ENCODE measurements at regions not wholly inside any gene's neighbourhood (a gene's known extent, or its start where the extent isn't known, plus 50 kb on each side); places are given as distances from the start of the nearest gene placed in this dataset.

GRCh38 chr3:102791641-102792589, 357.1 kb downstream of the ZPLD1 start:
- H3K4me1 Mint-ChIP-seq, result no peaks in the 10 kb centered on the region
- H3K4me3 Mint-ChIP-seq, result no peak overlapping the region
- no peaks in the 10 kb centered on the region for H3K9me3 Mint-ChIP-seq
- no peaks in the 10 kb centered on the region for H3K27me3 Mint-ChIP-seq
- no peak overlapping the region for H3K27ac Mint-ChIP-seq
- CTCF ChIA-PET, result no interaction called here
- no peaks in the 10 kb centered on the region for H3K36me3 Mint-ChIP-seq
- DNase-seq, result no peak

DNA sequence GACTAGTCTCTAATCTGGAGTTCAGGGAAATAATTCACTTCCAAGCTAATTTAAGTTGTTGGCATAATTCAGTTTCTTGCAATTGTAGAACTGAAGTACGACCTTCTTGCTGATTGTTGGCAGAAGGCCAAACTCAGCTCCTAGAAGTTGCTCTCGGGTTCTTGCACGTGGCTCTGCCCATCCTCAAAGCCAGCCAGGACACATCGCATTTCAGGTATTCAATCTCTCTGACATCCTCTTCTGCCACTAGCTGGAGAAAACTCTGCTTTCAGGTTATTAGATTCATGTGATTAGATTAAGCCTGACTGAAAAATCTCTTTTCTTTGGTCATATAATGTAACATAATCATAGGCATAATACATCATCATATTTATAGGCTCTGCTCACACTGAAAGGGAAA, 362.0 kb downstream of the ZPLD1 start:
- Mint-ChIP-seq H3K27me3 (no peaks in the 10 kb centered on the region), H3K36me3 (no peaks in the 10 kb centered on the region), H3K27ac (no peak overlapping the region), H3K4me1 (no peaks in the 10 kb centered on the region), H3K4me3 (no peak overlapping the region), H3K9me3 (no peaks in the 10 kb centered on the region)
- DNase-seq, result no peak
- CTCF ChIA-PET, result no interaction called here

DNA sequence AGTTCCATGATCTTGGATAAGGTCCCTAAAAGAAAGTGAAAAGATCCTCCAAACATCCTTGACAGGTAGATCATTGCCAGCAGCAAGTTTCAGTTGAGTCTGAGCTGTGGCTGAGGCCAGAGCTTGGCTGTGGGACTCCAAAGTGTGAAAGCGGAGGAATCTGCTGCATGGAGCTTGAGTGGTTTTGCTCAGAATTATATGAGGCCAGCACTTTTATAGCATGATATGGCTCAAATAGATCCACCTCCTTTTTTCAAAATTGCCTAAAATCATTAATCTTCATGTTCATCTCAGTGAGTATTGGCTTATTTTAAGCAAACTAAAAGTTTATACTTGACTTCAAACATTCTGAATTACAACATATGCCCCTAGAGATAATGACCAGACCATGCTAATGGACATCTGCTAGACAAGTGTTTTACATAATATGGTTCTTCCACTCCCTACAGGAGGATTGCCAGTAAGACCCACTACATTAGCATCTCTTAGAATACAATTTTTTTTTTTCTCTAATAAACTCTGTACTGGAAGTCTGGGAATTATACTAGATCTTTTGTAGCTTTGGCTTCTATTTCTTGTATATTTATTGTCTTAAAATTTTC, 368.1 kb downstream of the ZPLD1 start:
- Mint-ChIP-seq H3K27me3 (no peaks in the 10 kb centered on the region), H3K4me3 (no peak overlapping the region), H3K4me1 (no peaks in the 10 kb centered on the region), H3K36me3 (no peaks in the 10 kb centered on the region), H3K27ac (no peak overlapping the region), H3K9me3 (no peaks in the 10 kb centered on the region)
- CTCF ChIA-PET, result no interaction called here
- no peak for DNase-seq

GRCh38 chr3:102810937-102811336, 376.1 kb downstream of the ZPLD1 start:
- CTCF ChIA-PET, result no interaction called here
- H3K27me3 Mint-ChIP-seq, result no peaks in the 10 kb centered on the region
- H3K27ac Mint-ChIP-seq, result no peak overlapping the region
- no peaks in the 10 kb centered on the region for H3K4me1 Mint-ChIP-seq
- H3K9me3 Mint-ChIP-seq, result no peaks in the 10 kb centered on the region
- no peak for DNase-seq
- H3K36me3 Mint-ChIP-seq, result no peaks in the 10 kb centered on the region
- H3K4me3 Mint-ChIP-seq, result no peak overlapping the region

DNA sequence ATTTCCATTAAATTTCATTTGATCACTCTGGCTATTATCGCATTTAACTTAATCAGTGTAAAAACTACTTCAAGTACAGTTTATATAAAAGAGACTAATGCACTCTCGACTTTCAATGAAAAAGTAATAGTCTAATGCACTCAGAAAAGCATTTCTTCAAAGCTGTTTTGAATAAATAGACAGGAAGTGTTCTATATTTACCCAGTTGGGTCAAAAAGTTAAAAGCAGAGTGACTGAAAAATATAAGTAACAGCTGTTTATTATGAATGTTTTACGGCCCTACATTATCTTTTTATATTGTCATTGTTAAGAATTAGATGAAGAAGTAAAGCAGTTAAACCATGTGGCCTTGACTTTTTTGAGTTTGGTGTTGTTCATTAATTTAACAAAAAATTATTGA, 391.8 kb downstream of the ZPLD1 start:
- Mint-ChIP-seq H3K36me3 (no peaks in the 10 kb centered on the region), H3K4me1 (no peaks in the 10 kb centered on the region), H3K27me3 (no peaks in the 10 kb centered on the region), H3K9me3 (peaks cover 9% of the 10 kb centered on the region), H3K27ac (no peak overlapping the region), H3K4me3 (no peak overlapping the region)
- CTCF ChIA-PET, result no interaction called here
- DNase-seq, result no peak

DNA sequence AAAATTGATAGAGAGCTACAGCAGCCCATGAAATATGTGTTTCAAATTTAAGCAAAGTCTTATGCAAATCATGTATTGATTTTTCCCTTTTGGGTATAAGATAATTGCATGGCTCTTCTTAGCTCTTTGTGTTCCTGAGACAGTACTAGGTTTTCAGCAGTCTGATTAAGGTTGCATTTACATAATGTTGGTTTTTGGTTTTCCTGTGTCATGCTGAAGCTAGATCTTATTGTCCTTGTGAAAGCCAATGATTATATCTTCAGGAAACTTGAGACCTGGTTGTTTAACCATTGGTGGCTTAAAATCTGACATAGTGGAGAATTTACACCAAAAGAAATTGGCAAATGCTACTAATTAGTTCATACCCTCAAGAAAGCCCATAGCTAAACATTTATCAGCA, 392.6 kb downstream of the ZPLD1 start:
- Mint-ChIP-seq H3K4me1 (no peaks in the 10 kb centered on the region), H3K4me3 (no peak overlapping the region), H3K27ac (no peak overlapping the region), H3K27me3 (no peaks in the 10 kb centered on the region), H3K9me3 (peaks cover 9% of the 10 kb centered on the region), H3K36me3 (no peaks in the 10 kb centered on the region)
- CTCF ChIA-PET, result no interaction called here
- DNase-seq, result no peak

GRCh38 chr3:102830415-102830814, 395.6 kb downstream of the ZPLD1 start:
- Mint-ChIP-seq H3K36me3 (no peaks in the 10 kb centered on the region), H3K27ac (no peak overlapping the region), H3K4me1 (no peaks in the 10 kb centered on the region), H3K9me3 (peaks cover 7% of the 10 kb centered on the region), H3K4me3 (no peak overlapping the region), H3K27me3 (no peaks in the 10 kb centered on the region)
- no peak for DNase-seq
- CTCF ChIA-PET, result no interaction called here

- Mint-ChIP-seq H3K4me1 (no peaks in the 10 kb centered on the region), H3K27me3 (no peaks in the 10 kb centered on the region), H3K9me3 (peaks cover 6% of the 10 kb centered on the region), H3K4me3 (no peak overlapping the region), H3K36me3 (no peaks in the 10 kb centered on the region), H3K27ac (no peak overlapping the region)
- no peak for DNase-seq
- CTCF ChIA-PET, result no interaction called here
Measured at GRCh38 chr3:102841866-102842265, 407.1 kb downstream of the ZPLD1 start.

DNA sequence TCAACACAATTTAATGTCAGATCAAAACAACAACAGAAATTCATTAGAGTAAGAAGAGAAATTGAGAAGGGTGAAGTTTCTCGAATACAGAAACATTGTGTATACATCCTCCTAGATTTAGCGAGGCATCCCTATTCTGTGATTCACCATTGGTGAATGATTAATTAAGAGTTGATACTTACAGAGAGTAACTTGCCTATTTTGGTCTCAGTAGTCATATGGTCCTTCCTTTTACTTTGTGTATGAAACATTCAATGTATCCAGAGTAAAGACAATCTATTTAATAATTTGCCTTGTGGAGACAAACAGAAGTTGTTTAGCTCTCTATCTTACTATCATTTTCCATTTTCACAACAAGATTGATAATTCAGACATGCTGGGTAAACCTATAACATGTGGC, 432.0 kb downstream of the ZPLD1 start:
- Mint-ChIP-seq H3K27me3 (no peaks in the 10 kb centered on the region), H3K27ac (no peak overlapping the region), H3K36me3 (no peaks in the 10 kb centered on the region), H3K4me3 (no peak overlapping the region), H3K4me1 (no peaks in the 10 kb centered on the region), H3K9me3 (no peaks in the 10 kb centered on the region)
- CTCF ChIA-PET, result no interaction called here
- DNase-seq, result no peak

DNA sequence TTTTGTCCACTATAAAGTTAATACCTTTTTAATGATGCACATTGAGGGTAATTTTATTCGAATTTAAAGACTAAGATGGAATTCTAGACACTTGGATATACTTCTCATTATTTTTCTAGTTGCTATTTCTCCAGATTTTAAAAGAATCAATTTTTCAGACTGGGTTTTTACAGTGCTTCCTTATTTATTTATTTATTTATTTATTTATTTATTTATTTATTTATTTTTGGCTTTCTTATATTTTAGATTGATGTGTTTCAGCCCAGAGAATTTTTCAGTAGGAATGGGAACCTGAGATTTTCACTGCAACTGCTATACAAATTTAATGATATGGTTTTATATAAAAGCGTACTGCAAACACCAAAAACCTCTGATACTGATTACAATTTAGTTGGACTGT, 448.7 kb downstream of the ZPLD1 start:
- H3K9me3 Mint-ChIP-seq, result no peaks in the 10 kb centered on the region
- H3K4me1 Mint-ChIP-seq, result no peaks in the 10 kb centered on the region
- no peak overlapping the region for H3K27ac Mint-ChIP-seq
- no peaks in the 10 kb centered on the region for H3K27me3 Mint-ChIP-seq
- CTCF ChIA-PET, result no interaction called here
- no peak overlapping the region for H3K4me3 Mint-ChIP-seq
- H3K36me3 Mint-ChIP-seq, result no peaks in the 10 kb centered on the region
- DNase-seq, result no peak

- Mint-ChIP-seq H3K4me3 (no peak overlapping the region), H3K36me3 (no peaks in the 10 kb centered on the region), H3K27me3 (no peaks in the 10 kb centered on the region), H3K4me1 (no peaks in the 10 kb centered on the region), H3K9me3 (no peaks in the 10 kb centered on the region), H3K27ac (no peak overlapping the region)
- CTCF ChIA-PET, result no interaction called here
- DNase-seq, result no peak
Measured at GRCh38 chr3:102885289-102885688, 450.5 kb downstream of the ZPLD1 start.

- Mint-ChIP-seq H3K9me3 (no peaks in the 10 kb centered on the region), H3K27me3 (no peaks in the 10 kb centered on the region)
- CTCF ChIA-PET, result no interaction called here
Measured at GRCh38 chr3:102887431-102887830, 452.6 kb downstream of the ZPLD1 start.

DNA sequence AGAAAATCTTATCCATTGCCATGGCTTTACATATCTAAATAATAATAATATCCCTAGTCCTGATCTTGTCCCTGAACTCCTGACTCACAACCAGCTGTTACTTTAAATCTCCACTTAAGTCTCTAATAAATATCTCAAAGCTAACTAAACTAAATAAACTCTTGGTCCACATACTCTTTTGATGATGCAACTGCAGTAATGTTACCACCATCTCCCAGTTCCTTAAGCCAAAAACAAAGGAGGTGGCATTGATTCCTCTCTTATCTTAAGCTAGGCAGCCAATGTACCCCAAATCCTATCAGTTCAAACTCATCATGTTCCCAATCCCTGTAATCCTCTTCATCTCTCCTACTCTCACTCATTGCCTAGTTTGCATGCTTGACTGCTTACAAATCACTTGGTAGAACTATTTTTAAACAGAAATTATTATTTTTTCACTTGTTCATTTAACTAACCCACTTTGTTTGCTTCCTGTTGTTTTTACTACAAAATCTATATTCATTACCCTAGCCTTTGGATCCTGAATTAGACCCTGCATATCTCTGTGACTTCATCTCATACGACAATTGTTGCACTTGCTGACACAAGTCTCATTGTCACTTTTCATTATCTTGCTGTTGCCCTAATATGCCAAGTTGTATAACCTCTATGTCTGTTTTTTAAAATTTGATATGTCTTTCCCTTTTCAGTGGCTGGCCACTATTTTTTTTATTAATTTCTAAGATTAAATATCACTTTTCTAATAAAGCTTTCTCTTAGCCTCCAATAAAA, 462.2 kb downstream of the ZPLD1 start:
- Mint-ChIP-seq H3K9me3 (no peaks in the 10 kb centered on the region), H3K27me3 (no peaks in the 10 kb centered on the region), H3K4me1 (no peaks in the 10 kb centered on the region), H3K4me3 (no peak overlapping the region), H3K36me3 (no peaks in the 10 kb centered on the region), H3K27ac (no peak overlapping the region)
- DNase-seq, result no peak
- CTCF ChIA-PET, result no interaction called here

More at GRCh38 chr3:102887431-102887830, 452.6 kb downstream of the ZPLD1 start:
- Mint-ChIP-seq H3K36me3 (no peaks in the 10 kb centered on the region), H3K27ac (no peak overlapping the region), H3K4me3 (no peak overlapping the region), H3K4me1 (no peaks in the 10 kb centered on the region)
- DNase-seq, result no peak

- Mint-ChIP-seq H3K36me3 (no peaks in the 10 kb centered on the region), H3K4me1 (no peaks in the 10 kb centered on the region), H3K27ac (no peak overlapping the region), H3K9me3 (no peaks in the 10 kb centered on the region), H3K4me3 (no peak overlapping the region), H3K27me3 (no peaks in the 10 kb centered on the region)
- DNase-seq, result no peak
- CTCF ChIA-PET, result interaction anchor here (0.7 kb wide), 1 partner anchor 15 kb away, joined by 3 read pairs; no protein-coding TSS in a partner anchor
Measured at GRCh38 chr3:102904629-102905028, 469.8 kb downstream of the ZPLD1 start.

DNA sequence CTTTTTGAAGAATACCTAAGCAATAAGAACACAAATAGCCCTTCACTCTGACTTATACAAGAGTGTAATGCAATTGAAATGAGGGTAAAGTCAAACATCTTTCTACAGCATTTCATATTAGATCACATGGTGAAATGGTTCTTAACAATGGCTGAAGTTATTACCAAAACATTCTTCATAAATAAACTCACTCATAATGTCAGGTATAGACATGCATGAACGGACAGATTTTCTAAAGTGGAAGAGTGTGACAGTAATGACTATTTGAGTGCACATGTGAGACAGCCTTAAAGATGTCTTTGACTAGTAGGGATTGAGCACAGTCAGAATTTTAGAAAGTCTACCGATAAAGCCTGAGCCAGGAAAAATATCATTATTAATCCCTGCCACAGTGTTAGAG, 471.0 kb downstream of the ZPLD1 start:
- no peak for DNase-seq
- CTCF ChIA-PET, result no interaction called here
- H3K27ac Mint-ChIP-seq, result no peak overlapping the region
- no peak overlapping the region for H3K4me3 Mint-ChIP-seq
- no peaks in the 10 kb centered on the region for H3K27me3 Mint-ChIP-seq
- no peaks in the 10 kb centered on the region for H3K4me1 Mint-ChIP-seq
- H3K36me3 Mint-ChIP-seq, result no peaks in the 10 kb centered on the region
- no peaks in the 10 kb centered on the region for H3K9me3 Mint-ChIP-seq

All from activated naive CD4-positive, alpha-beta T cell treated with anti-CD3 and anti-CD28 coated beads, Interleukin-2, amount 10 ng/mL, durations not matched to agents 7 days and 5 days (primary cell).